ENCODE measurements at regions not wholly inside any gene's neighbourhood (a gene's known extent, or its start where the extent isn't known, plus 50 kb on each side); places are given as distances from the start of the nearest gene placed in this dataset.

- no peaks in the 10 kb centered on the region for H3K79me2 ChIP-seq (ENCODE audit: control insufficient read depth, insufficient read depth, low read length)
- ChIA-PET CTCF (no interaction called here), SMC1A (ENCODE audit: uncharacterized antibody, unreplicated experiment) (no interaction called here), RAD21 (ENCODE audit: unreplicated experiment) (no interaction called here), POLR2A (no interaction called here)
- no peak overlapping the region for H3K9ac ChIP-seq (ENCODE audit: control insufficient read depth, insufficient read depth, low read length)
- TF ChIP-seq SIN3A (IDR thresholded peaks at IDR 0.05; ENCODE audit: low read depth, low read length) (no peak), CEBPZ (IDR thresholded peaks at IDR 0.05; ENCODE audit: low read depth, low read length) (no peak), CHD2 (IDR thresholded peaks at IDR 0.05; ENCODE audit: borderline replicate concordance, low read depth, low read length) (no peak), PRDM15 (CRISPR knock-in tag; IDR thresholded peaks at IDR 0.05) (no peak)
- BruUV-seq (replicated peaks) = no TSS peak
- H2AFZ ChIP-seq (ENCODE audit: control insufficient read depth, low read depth, low read length) = no peak overlapping the region
- no peaks in the 10 kb centered on the region for H3K4me1 ChIP-seq (ENCODE audit: control insufficient read depth, insufficient read depth, low read length)
- H3K4me3 ChIP-seq = no peak overlapping the region
- no peaks in the 10 kb centered on the region for H3K36me3 ChIP-seq (ENCODE audit: control insufficient read depth in 2 of 2, insufficient read depth in 2 of 2, low read length in 1 of 2)
- H3K9me3 ChIP-seq (replicated peaks; ENCODE audit: control insufficient read depth, insufficient read depth, low read length) = no peaks in the 10 kb centered on the region
- 13% methylated on average over 4 of the region's 4 CpGs for WGBS (ENCODE audit: insufficient coverage, insufficient replicate concordance, low lambda C conversion rate, missing lambda C conversion rate)
- intact Hi-C loops (cut with micrococcal nuclease; ENCODE audit: unreplicated experiment) (no loop called here), in situ Hi-C loops (cut with MboI) (no loop called here)
- no peak for ATAC-seq
- no peak for FAIRE-seq
- no peak overlapping the region for H3K27ac ChIP-seq (ENCODE audit: control insufficient read depth, insufficient read depth)
- no peak for DNase-seq (ENCODE audit: low read depth, low spot score)
- H3K4me2 ChIP-seq (ENCODE audit: control insufficient read depth, insufficient read depth) = no peak overlapping the region
- H4K20me1 ChIP-seq (ENCODE audit: control insufficient read depth, insufficient read depth) = no peaks in the 10 kb centered on the region
- H3K27me3 ChIP-seq (replicated peaks in 1 of 2; ENCODE audit: control insufficient read depth in 2 of 2, insufficient read depth in 2 of 2, low read length in 1 of 2) = no peaks in the 10 kb centered on the region; a peak in 2 of 4 replicates
These were observed 177.8 kb downstream of the PTPRU start for GRCh38 chr1:29414086-29414485.
